DOHH2 (cell line): ENCODE measurements at regions not wholly inside any gene's neighbourhood (a gene's known extent, or its start where the extent isn't known, plus 50 kb on each side); places are given as distances from the start of the nearest gene placed in this dataset.

Experiments
- CTCF ChIP-seq: fragments of 200-600 bp; sonication (generic); IDR thresholded peaks from one replicate; pipeline ENCODE4 v1.5.1; 2014; ENCODE audit warnings: antibody characterized with exemption, mild to moderate bottlenecking, low read depth, low read length; ENCODE audit not compliant: poor library complexity, severe bottlenecking
- EZH2phosphoT487 ChIP-seq: fragments of 200-600 bp; sonication (generic); IDR thresholded peaks from 2 replicates; pipeline ENCODE4 v1.6.1; 2017; ENCODE audit warnings: borderline replicate concordance, mild to moderate bottlenecking, antibody characterized with exemption, low read length, moderate library complexity, mixed read lengths

GRCh38 chr3:109743981-109744380 lies 406.6 kb upstream of the DPPA4 start:
- TF ChIP-seq CTCF (no peak), EZH2phosphoT487 (no peak)
